ENCODE measurements at regions not wholly inside any gene's neighbourhood (a gene's known extent, or its start where the extent isn't known, plus 50 kb on each side); places are given as distances from the start of the nearest gene placed in this dataset.

DNA sequence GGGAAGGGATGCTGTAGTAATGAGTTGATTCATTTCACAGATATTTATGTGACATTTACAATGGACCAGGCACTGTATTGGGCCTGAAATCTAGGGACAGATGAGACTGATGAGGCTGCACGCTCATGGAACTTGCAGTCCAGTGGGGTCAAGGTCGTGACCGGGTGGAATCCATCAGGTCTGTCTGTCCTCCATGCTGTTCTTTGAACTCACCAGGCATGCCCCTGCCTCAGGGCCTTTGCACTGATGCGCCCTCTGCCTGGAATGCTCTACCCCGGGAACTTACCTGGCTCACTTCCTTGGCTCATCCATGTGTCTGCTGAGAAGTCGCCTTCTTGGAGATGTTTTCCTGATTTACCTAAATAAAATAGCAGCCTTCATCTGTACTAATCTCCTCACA lies 200.1 kb downstream of the VRK1 start:
- Mint-ChIP-seq H3K27me3 (ENCODE audit: low read depth) (peaks cover 9% of the 10 kb centered on the region), H3K4me3 (no peak overlapping the region), H3K9me3 (no peaks in the 10 kb centered on the region), H3K36me3 (ENCODE audit: insufficient read depth) (peaks cover 2% of the 10 kb centered on the region), H3K4me1 (ENCODE audit: low read depth) (no peaks in the 10 kb centered on the region)
- DNase-seq (no peak), ATAC-seq (no peak)

DNA sequence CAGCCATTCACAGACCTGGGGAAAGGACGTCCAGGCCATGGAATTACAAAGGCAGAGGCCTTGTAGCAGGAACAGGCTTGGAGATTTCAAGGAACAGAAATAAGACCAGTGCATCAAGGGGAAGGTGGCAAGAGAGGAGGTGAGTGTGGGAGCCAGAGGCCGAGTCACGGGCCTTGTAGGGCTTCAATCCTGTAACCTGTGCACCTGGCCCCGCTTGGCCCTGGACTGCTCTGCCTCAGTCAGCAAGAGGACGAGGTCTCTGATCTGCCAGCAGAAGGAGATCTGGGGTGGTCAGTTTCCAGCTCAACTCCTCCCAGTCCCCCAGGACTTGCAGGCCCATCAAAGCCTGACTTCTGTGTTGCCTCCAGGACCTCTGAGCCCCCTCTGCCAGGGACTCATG lies 200.8 kb downstream of the VRK1 start:
- no peaks in the 10 kb centered on the region for H3K9me3 Mint-ChIP-seq
- DNase-seq (no peak), ATAC-seq (no peak)
- H3K4me1 Mint-ChIP-seq (ENCODE audit: low read depth) = no peaks in the 10 kb centered on the region
- H3K27me3 Mint-ChIP-seq (ENCODE audit: low read depth) = peaks cover 9% of the 10 kb centered on the region
- H3K4me3 Mint-ChIP-seq = no peak overlapping the region
- peaks cover 2% of the 10 kb centered on the region for H3K36me3 Mint-ChIP-seq (ENCODE audit: insufficient read depth)

DNA sequence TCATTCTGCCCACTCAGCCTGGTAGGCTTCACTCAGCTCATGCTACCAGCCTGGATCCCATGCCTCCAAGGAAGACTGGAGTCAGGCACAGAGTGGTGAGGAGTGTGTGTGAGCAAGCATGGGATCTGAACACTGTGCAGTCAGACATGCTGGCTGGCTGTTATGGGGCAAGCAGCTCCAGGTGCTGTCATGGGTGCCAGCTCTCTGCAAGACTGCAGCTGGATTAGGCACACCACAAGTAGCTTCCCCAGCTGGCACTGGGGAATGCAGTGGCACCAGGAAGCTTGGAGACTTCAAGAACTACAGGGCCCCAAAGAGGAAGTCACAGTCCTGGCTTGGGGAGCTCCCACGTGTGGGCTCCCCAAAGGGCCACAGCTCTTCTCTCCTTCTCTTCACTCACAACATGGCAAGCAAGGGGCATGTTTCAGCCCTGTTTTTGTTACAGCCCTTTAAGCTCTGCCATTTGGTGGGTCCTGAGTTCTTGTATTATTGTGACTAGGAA lies 202.5 kb downstream of the VRK1 start:
- no peaks in the 10 kb centered on the region for H3K27me3 Mint-ChIP-seq (ENCODE audit: low read depth)
- H3K36me3 Mint-ChIP-seq (ENCODE audit: insufficient read depth) = peaks cover 3% of the 10 kb centered on the region
- no peak for ATAC-seq
- DNase-seq = no peak
- H3K4me3 Mint-ChIP-seq = no peak overlapping the region
- H3K9me3 Mint-ChIP-seq = no peaks in the 10 kb centered on the region
- no peaks in the 10 kb centered on the region for H3K4me1 Mint-ChIP-seq (ENCODE audit: low read depth)

DNA sequence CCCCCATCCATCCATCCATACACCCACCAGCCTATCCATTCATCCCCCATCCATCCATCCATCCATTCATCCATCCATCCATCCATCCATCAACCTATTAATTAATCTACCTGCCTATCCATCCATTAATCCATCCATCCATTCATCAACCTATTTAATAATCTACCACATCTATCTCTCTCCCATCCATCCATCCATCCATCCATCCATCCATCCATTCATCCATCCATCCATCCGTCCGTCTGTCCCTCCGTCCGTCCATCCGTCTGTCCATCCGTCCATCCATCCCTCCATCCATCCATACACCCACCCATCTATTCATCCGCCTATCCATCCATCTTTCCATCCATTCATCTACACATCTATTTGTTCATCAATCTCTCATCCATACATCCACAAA lies 205.3 kb downstream of the VRK1 start:
- peaks cover 3% of the 10 kb centered on the region for H3K36me3 Mint-ChIP-seq (ENCODE audit: insufficient read depth)
- H3K27me3 Mint-ChIP-seq (ENCODE audit: low read depth) = no peaks in the 10 kb centered on the region
- no peaks in the 10 kb centered on the region for H3K4me1 Mint-ChIP-seq (ENCODE audit: low read depth)
- no peak overlapping the region for H3K4me3 Mint-ChIP-seq
- DNase-seq (no peak), ATAC-seq (no peak)
- H3K9me3 Mint-ChIP-seq = no peaks in the 10 kb centered on the region

DNA sequence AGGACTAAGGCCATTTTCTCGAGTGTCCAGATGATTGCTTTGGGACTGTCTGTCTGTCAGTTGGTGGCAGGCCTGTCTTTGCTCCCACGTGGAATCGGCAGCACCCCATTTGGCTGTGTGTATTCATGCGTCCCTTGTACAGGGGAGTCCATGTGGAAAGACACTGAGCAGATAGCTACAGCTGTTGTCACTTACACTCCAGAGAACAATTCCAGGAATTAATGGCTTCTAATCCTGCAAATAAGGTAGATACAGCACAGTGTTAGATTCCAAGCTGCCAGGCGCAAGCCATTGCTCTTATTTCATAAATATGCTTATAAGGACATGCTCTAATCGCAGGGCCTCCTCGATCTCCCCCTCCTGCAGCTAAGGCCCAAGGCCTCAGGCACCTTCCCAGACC lies 208.8 kb downstream of the VRK1 start:
- DNase-seq = no peak
- no peak for ATAC-seq
- Mint-ChIP-seq H3K36me3 (ENCODE audit: insufficient read depth) (peaks cover 3% of the 10 kb centered on the region), H3K4me1 (ENCODE audit: low read depth) (no peaks in the 10 kb centered on the region), H3K27me3 (ENCODE audit: low read depth) (peaks cover 15% of the 10 kb centered on the region), H3K4me3 (no peak overlapping the region), H3K9me3 (no peaks in the 10 kb centered on the region)

DNA sequence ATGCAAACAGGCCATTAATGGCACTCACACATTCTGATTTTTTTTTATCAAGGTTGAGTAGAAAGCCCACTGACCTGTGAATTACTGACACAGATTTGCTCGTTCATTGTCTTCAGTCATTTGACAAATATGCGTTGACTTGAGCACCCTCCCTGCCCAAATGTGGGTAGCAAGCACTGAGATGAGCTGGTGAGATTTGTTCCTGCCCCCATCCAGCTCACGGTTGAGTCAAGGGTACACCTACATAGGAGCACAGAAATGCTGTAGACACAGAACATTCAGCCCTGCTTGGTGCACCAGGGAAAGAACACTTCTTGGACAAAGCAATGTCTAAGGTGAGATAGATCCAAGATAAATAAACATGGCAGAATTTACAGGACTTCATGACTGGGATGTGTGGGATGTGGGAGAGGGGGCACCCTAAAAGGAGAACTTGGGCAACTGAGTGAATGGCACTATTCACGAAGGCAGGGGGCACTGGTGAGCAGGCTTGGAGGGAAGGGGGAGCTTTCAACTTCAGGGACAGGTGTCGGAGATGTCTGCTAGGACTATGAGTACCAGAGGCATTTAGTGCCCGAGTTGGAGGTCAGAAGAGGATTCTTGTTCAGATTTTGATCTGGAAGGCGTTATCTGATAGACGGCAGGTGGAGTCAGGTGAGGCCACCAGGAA lies 213.4 kb downstream of the VRK1 start:
- H3K36me3 Mint-ChIP-seq (ENCODE audit: insufficient read depth) = no peaks in the 10 kb centered on the region
- H3K4me1 Mint-ChIP-seq (ENCODE audit: low read depth) = no peaks in the 10 kb centered on the region
- ATAC-seq (no peak), DNase-seq (no peak)
- no peak overlapping the region for H3K4me3 Mint-ChIP-seq
- no peaks in the 10 kb centered on the region for H3K9me3 Mint-ChIP-seq
- H3K27me3 Mint-ChIP-seq (ENCODE audit: low read depth) = peaks cover 18% of the 10 kb centered on the region

DNA sequence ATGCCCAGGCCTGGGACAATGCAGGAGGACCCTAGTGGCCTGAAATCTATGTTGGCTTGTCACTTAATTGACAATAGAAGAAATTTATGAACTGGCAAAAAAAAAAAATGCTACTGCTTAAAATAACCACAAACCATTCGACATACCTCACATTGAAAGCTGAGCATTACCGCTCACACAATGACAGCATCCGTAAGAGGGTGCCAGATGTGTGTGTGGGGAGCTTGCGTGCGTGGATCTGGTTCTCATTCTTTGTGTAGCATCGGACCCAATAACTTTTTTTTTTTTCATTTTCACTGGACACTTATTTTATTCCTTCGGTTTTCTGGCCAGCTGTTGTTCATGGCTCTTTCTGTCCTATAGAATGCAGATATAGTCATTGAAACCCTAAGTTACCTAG lies 216.7 kb downstream of the VRK1 start:
- Mint-ChIP-seq H3K4me1 (ENCODE audit: low read depth) (no peaks in the 10 kb centered on the region), H3K9me3 (no peaks in the 10 kb centered on the region), H3K36me3 (ENCODE audit: insufficient read depth) (no peaks in the 10 kb centered on the region), H3K4me3 (no peak overlapping the region), H3K27me3 (ENCODE audit: low read depth) (peaks cover 13% of the 10 kb centered on the region)
- DNase-seq = no peak
- no peak for ATAC-seq

DNA sequence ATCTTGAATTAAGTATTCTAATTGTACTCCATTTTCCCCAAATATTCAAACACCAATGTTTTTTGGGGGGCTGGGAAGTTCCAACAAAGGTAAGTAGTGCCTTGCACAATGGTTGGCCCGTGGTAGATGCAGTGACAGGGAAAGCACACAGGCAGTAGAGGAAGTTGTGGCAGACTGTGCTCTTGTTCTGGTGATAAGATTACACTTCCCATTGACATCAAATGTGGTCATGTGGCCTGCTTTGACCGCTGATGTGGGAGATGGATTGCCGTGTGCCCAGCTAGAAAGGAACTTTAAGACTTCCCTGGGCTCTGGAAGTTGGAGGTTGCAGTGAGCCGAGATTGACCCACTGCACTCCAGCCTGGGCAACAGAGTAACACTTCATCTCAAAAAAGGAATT lies 223.8 kb downstream of the VRK1 start:
- Mint-ChIP-seq H3K4me3 (no peak overlapping the region), H3K36me3 (ENCODE audit: insufficient read depth) (no peaks in the 10 kb centered on the region), H3K9me3 (no peaks in the 10 kb centered on the region), H3K4me1 (ENCODE audit: low read depth) (peaks cover 9% of the 10 kb centered on the region), H3K27me3 (ENCODE audit: low read depth) (peaks cover 8% of the 10 kb centered on the region)
- no peak for ATAC-seq
- no peak for DNase-seq

DNA sequence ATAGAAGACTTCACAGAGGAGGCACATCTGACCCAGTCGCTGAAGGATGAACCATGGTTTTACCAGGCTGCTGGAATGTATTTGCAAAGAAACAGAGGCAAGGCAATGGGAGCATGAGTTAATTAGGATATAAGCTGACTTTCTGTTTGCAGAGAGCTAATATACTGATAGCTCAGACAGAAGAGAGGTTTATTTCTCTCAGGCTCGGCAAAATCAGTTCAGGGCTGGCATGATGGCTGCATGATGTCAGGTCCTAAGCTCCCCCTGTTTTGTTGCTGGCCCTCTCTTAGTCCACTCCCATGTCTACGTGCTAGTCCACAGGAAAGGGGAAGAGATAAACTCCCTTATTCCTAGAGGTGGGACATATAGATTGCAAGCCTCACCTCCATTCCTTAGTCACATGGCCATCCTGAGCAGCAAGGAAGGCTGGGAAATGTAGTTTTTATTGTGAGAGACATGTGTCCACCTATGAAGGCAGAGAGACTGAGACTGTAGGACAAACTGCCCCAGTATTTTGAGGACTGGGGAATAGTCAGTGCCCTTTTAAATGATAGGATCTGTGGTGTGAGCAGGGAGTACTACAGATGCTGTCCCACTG lies 224.5 kb downstream of the VRK1 start:
- Mint-ChIP-seq H3K4me1 (ENCODE audit: low read depth) (peaks cover 9% of the 10 kb centered on the region), H3K4me3 (no peak overlapping the region), H3K9me3 (no peaks in the 10 kb centered on the region), H3K36me3 (ENCODE audit: insufficient read depth) (no peaks in the 10 kb centered on the region), H3K27me3 (ENCODE audit: low read depth) (peaks cover 8% of the 10 kb centered on the region)
- no peak for ATAC-seq
- no peak for DNase-seq

DNA sequence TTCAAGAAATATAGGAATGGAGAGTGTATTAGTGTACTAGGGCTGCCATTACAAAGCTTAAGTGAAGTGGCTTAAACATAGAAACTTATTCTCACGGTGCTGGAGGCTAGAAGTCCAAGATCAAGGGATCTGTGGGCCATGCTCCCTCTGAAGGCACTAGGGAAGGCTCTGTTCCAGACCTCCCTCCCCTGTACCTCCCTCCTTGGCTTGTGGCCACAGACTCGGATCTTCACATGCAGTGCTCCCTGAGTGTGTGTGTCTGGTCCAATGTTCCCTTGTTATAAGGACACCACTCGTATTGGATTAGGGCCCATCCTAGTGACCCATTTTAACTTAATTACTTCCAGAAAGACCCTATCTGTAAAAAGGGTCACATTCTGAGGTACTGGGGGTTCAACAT lies 225.6 kb downstream of the VRK1 start:
- no peaks in the 10 kb centered on the region for H3K9me3 Mint-ChIP-seq
- DNase-seq (no peak), ATAC-seq (no peak)
- no peaks in the 10 kb centered on the region for H3K36me3 Mint-ChIP-seq (ENCODE audit: insufficient read depth)
- H3K4me1 Mint-ChIP-seq (ENCODE audit: low read depth) = peaks cover 9% of the 10 kb centered on the region
- H3K27me3 Mint-ChIP-seq (ENCODE audit: low read depth) = peaks cover 10% of the 10 kb centered on the region
- H3K4me3 Mint-ChIP-seq = no peak overlapping the region

DNA sequence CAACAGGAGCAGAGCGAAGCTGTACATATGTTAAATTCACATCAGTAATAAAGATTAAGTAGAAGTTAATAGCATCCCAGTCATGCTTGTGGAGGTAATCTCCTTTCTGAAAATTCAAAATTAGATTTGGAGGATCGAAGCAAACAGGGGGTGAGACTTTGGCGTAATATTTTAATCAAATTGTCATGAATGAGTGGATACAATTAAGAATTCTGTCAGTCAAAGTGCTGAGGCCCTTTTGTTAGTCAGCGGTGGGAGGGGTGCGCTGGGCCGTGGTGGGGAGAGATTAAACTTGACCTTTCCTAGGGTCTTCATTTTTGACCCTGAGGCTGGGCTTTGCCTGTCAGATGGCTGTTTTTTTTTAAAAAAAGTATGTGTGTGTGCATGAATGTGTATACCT lies 226.7 kb downstream of the VRK1 start:
- no peak for ATAC-seq
- Mint-ChIP-seq H3K36me3 (ENCODE audit: insufficient read depth) (no peaks in the 10 kb centered on the region), H3K4me1 (ENCODE audit: low read depth) (peaks cover 9% of the 10 kb centered on the region), H3K27me3 (ENCODE audit: low read depth) (peaks cover 10% of the 10 kb centered on the region), H3K4me3 (no peak overlapping the region), H3K9me3 (no peaks in the 10 kb centered on the region)
- no peak for DNase-seq

DNA sequence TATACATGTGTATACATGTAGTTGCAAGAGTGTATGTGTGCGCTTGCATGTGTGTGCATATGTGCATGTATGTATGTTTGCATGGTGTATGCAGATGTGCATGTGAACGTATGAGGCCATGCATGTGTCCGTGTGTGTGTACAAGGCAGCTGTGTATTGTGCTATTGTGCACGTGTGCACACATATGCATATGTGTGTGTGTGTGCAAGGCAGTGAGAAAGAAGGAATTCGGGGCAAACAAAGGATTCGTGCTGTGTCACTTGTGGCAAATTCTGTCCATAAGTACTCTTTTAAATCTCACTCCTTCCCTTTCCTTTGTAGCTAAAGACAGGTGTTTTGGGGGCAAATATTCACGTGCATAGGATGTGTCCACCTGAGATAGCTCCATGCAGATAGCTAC lies 227.1 kb downstream of the VRK1 start:
- H3K27me3 Mint-ChIP-seq (ENCODE audit: low read depth) = peaks cover 10% of the 10 kb centered on the region
- no peaks in the 10 kb centered on the region for H3K36me3 Mint-ChIP-seq (ENCODE audit: insufficient read depth)
- H3K9me3 Mint-ChIP-seq = no peaks in the 10 kb centered on the region
- peaks cover 9% of the 10 kb centered on the region for H3K4me1 Mint-ChIP-seq (ENCODE audit: low read depth)
- H3K4me3 Mint-ChIP-seq = no peak overlapping the region
- DNase-seq (no peak), ATAC-seq (no peak)

DNA sequence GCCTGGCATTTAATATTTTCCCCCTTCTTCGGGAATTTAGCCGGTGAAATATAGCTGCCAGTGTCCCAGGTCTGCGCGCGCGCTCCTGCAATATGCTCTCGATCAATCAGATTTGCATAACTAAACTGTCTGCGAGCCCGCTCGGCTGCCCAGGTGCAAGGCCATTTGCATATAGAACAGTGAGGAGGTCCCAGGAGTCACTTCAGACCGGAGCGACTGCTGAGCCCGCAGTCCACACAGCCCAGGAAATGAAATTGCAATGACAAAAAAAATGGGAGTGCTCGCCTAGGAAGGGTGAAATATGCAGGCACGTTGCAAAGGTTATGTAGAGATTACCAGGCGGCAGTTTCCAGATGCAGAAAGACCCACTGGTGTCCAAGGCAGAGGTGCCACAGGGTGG lies 228.5 kb downstream of the VRK1 start:
- Mint-ChIP-seq H3K4me3 (no peak overlapping the region), H3K36me3 (ENCODE audit: insufficient read depth) (no peaks in the 10 kb centered on the region), H3K9me3 (no peaks in the 10 kb centered on the region), H3K4me1 (ENCODE audit: low read depth) (peaks cover 9% of the 10 kb centered on the region), H3K27me3 (ENCODE audit: low read depth) (peaks cover 10% of the 10 kb centered on the region)
- no peak for ATAC-seq
- DNase-seq = no peak

DNA sequence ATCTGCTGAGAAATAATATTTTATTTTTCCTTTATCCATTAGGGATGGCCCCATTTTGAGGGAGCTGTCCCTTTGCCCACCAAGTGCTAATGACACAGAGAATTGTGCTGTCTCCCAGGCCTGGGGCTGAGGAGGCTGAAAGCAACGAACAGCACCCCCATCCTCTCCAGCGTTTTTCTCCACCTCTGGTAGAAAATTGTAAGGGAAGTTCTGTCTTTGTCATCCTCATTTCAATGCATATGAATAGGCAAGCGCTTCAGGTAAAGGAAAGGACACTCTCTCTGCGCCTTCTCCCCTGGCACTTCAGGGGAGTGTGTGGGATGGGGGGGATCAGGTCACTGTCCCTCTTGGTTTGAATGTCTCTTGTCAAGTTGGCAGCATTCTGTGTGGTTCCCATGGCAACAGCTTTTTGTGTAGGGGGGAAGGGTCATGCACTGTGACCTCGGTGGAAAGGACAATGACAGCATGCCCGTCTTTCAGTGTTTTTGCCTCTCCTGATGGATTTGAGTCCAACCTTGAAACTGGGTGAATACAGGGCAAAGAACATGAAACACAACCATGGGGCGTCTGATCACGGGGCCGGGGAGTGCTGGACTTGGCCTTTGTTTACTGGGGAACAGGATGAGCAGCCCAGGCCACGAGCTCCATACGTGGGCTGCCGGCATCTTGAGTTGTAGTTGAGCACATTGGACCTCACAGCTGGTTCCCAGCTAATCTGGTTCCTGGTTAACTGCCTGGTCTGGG lies 230.2 kb downstream of the VRK1 start:
- Mint-ChIP-seq H3K27me3 (ENCODE audit: low read depth) (peaks cover 21% of the 10 kb centered on the region), H3K9me3 (peaks cover 3% of the 10 kb centered on the region), H3K4me1 (ENCODE audit: low read depth) (peaks cover 2% of the 10 kb centered on the region), H3K4me3 (no peak overlapping the region), H3K36me3 (ENCODE audit: insufficient read depth) (peaks cover 2% of the 10 kb centered on the region)
- DNase-seq (no peak), ATAC-seq (no peak)

DNA sequence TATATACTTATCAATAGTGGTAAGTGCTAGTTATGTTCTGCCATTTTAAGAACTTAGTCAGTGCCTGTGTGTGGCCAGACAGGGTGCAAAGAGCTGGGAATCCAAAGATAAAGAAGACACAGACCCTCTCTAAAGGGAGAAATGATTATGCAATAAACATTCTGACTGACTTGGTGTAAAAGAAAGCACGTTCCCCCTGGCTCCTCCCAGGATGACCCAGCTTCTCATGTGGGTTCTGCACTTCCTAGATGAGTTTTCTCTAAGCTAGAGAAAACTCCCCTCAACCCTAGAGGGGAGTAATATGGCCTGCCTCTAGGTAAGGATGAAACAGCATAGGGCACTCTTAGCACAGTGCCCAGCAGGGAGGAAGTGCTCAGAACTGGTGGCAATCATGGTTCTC lies 231.2 kb downstream of the VRK1 start:
- Mint-ChIP-seq H3K9me3 (peaks cover 3% of the 10 kb centered on the region), H3K27me3 (ENCODE audit: low read depth) (peaks cover 26% of the 10 kb centered on the region), H3K36me3 (ENCODE audit: insufficient read depth) (peaks cover 2% of the 10 kb centered on the region), H3K4me1 (ENCODE audit: low read depth) (peaks cover 5% of the 10 kb centered on the region), H3K4me3 (no peak overlapping the region)
- no peak for DNase-seq
- no peak for ATAC-seq
